Superior temporal gyrus (tissue), 1 donor: ENCODE measurements at regions not wholly inside any gene's neighbourhood (a gene's known extent, or its start where the extent isn't known, plus 50 kb on each side); places are given as distances from the start of the nearest gene placed in this dataset.

Experiments
- DNase-seq: peaks from one replicate; pipeline ENCODE4 v3.0.0-alpha.2; 2016; ENCODE audit errors: extremely low spot score

DNA sequence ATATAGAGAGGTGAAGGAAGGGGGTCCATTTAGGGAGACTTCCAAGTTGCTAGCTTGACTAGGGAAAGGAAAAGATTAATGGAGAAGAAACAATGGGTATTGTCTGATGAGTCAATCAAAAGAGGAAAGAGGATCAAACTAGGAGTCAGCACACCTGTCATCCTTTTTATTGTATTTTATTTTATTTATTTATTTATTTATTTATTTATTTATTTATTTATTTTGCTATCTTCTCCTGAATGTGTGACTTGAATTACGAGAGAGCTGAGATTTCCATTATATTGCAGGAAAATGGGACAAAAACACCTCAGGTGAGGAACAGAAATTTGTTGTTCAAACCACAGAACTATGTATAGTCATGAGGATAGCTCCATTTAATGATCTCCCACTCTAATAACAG, 58.9 kb downstream of the NUDT11 start:
- no peak for DNase-seq

DNA sequence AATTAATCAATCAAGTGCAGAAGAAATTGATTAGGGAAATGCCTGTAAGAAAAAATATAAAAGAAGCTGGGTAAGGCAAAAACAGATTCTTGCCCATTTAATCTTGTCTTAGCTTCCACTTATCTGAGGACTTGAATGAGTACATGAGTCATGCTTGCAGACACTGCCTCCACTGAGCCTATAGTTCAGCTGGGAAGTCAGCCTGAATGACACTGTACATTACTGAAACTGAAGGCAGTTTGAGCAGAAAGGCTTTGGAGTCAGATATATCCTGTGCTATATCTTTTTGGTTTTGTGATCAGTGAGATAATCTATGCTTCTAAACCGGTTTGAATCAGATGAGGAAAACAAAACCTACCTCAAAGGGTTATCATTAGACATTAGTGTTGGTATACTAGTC, 61.3 kb downstream of the NUDT11 start:
- DNase-seq, result no peak

DNA sequence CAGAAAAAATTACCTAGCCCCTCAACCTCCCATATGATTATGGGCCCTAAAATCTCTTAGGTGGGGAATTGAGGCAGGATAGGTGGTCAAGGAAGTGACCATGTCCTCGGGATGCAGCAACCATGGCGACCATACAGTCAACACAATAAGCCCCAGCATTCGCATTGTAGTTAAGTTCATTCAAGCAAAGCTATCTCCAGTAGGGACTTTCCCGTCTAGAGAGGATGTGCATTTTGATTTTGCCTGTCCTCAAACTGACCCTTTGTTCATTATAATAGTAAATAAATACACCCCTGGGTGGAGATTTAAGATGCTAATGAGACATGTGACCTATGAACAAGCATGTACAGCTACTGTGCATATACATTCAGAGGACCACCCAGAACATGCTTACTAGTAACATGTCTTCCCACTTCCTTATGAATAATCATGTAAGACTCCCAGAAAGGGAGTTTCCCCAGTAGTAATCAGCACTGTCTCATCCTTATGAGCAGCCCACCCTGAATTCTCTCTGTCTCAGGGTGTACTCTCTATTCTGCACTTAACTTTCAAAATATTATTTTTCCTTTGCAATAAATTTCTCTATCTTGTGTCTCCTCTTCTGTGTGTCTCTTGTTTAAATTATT, 74.3 kb downstream of the NUDT11 start:
- DNase-seq, result no peak

DNA sequence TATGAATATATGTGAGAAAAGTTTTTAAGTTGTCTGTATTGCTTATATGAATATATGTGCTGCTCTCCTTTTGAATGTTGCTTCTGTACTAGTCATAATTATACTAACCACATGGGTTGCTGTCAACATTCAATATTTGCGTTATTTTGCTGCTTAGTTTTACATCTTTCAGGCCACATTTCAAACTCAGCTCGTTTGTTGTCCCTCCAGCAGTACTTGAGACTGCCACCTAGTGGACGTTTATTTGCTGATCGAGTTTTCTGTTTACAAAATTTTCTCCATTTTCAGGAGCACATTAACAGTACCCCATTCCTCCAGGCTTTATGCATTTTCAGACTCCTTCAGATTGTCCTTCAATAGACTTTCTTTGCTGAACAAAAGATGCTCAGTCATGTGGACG, 75.8 kb downstream of the NUDT11 start:
- DNase-seq, result peak; percentile 75

- no peak for DNase-seq
These were observed 75.8 kb downstream of the NUDT10 start for GRCh38 chrX:51408462-51408861.

DNA sequence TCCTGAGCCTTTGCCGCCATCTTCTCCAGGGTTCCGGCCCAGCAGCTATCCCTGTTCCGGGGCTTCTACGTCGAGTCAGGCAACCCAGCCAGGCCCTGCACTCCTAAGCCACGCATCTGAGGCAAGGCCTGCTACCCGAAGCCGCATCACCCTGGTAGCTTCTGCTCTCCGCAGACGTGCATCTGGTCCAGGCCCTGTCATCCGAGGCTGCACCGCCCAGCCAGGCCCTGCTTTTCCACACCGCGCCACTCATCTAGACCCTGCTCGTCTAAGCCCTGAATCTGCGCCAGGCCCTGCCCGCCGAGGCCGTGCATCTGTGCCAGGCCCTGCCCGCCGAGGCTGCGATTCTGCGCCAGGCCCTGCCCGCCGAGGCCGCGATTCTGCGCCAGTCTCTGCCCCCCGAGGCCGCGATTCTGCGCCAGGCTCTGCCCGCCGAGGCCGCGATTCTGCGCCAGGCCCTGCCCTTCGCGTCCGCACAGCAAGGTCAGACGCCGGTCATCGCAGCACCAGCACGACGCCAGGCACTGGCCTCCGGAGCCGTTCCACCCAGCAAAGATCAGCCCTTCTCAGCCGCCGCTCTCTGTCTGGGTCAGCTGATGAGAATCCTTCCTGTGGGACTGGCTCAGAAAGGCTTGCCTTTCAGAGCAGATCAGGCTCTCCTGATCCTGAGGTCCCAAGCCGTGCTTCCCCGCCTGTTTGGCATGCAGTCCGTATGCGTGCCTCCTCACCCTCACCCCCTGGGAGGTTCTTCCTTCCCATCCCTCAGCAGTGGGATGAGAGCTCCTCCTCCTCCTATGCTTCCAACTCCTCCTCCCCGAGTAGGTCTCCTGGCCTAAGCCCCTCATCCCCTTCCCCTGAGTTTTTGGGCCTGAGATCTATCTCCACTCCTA, 75.1 kb downstream of the NUDT10 start:
- DNase-seq, result no peak

DNA sequence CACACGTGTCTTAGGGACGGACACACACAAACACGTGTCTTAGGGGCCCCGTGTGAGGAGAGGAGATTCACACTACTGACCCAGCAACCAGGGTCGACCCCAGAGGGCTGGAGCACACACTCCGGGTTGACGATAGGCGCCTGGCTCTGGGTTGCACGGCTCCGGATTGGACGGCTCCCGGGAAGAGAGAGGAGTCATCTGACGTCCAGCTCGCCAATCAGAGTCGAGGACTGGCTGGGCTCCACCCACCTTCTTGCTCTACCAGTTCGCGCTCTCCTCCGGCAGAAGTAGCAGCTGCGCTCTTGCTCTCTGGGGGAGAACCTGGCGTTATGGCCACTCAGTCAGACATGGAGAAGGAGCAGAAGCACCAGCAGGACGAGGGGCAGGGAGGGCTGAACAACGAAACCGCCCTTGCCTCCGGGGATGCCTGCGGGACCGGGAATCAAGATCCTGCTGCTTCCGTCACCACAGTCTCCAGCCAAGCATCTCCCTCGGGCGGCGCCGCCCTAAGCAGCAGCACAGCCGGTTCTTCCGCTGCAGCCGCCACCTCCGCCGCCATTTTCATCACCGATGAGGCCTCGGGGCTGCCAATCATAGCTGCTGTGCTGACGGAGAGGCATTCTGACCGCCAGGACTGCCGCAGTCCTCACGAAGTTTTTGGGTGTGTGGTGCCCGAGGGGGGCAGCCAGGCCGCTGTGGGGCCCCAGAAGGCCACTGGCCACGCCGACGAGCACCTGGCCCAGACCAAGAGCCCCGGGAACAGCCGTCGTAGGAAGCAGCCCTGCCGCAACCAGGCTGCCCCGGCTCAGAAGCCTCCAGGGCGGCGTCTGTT, 74.3 kb downstream of the NUDT10 start:
- no peak for DNase-seq

GRCh38 chrX:51404445-51404844, 71.8 kb downstream of the NUDT10 start:
- DNase-seq, result no peak

- peak; percentile 8 for DNase-seq
These were observed 63.4 kb downstream of the NUDT10 start for GRCh38 chrX:51395810-51396728.

GRCh38 chrX:51395480-51395809, 62.8 kb downstream of the NUDT10 start:
- DNase-seq, result peak; percentile 16
